Mesothelial cell of epicardium (in vitro differentiated cells): ENCODE measurements at regions not wholly inside any gene's neighbourhood (a gene's known extent, or its start where the extent isn't known, plus 50 kb on each side); places are given as distances from the start of the nearest gene placed in this dataset.

ENCODE experiments used
- DNase-seq, 2 experiments: peaks; one replicate each; pipeline ENCODE4 v3.0.0; 2021; ENCODE audit warnings: low spot score in 2 of 2; ENCODE audit not compliant: unreplicated experiment in 2 of 2
- H3K27ac Mint-ChIP-seq: 2 replicates; pipeline ENCODE4 v1.8.0; 2021; ENCODE audit warnings: mixed read lengths
- H3K27me3 Mint-ChIP-seq: 2 replicates; pipeline ENCODE4 v1.8.0; 2021; ENCODE audit warnings: low read depth, mixed read lengths
- H3K36me3 Mint-ChIP-seq: 2 replicates; pipeline ENCODE4 v1.8.0; 2021; ENCODE audit warnings: mixed read lengths
- H3K4me1 Mint-ChIP-seq: 2 replicates; pipeline ENCODE4 v1.8.0; 2021; ENCODE audit warnings: mixed read lengths
- H3K4me3 Mint-ChIP-seq: 2 replicates; pipeline ENCODE4 v1.8.0; 2021; ENCODE audit warnings: mild to moderate bottlenecking, moderate library complexity, mixed read lengths
- H3K9me3 Mint-ChIP-seq: 2 replicates; pipeline ENCODE4 v1.8.0; 2021; ENCODE audit warnings: mixed read lengths
- TF ChIP-seq, protein P1 (sequence below): fragments of 200-600 bp; sonication (generic); IDR thresholded peaks from one replicate; pipeline ENCODE4 v1.5.0; 2021; ENCODE audit warnings: antibody characterized with exemption; ENCODE audit not compliant: unreplicated experiment

- Mint-ChIP-seq H3K27me3 (no peaks in the 10 kb centered on the region), H3K36me3 (no peaks in the 10 kb centered on the region), H3K4me3 (no peak overlapping the region), H3K9me3 (peaks cover 7% of the 10 kb centered on the region), H3K4me1 (peaks cover 20% of the 10 kb centered on the region), H3K27ac (no peak overlapping the region)
- no peak for DNase-seq
- TF ChIP-seq, protein P1, sequence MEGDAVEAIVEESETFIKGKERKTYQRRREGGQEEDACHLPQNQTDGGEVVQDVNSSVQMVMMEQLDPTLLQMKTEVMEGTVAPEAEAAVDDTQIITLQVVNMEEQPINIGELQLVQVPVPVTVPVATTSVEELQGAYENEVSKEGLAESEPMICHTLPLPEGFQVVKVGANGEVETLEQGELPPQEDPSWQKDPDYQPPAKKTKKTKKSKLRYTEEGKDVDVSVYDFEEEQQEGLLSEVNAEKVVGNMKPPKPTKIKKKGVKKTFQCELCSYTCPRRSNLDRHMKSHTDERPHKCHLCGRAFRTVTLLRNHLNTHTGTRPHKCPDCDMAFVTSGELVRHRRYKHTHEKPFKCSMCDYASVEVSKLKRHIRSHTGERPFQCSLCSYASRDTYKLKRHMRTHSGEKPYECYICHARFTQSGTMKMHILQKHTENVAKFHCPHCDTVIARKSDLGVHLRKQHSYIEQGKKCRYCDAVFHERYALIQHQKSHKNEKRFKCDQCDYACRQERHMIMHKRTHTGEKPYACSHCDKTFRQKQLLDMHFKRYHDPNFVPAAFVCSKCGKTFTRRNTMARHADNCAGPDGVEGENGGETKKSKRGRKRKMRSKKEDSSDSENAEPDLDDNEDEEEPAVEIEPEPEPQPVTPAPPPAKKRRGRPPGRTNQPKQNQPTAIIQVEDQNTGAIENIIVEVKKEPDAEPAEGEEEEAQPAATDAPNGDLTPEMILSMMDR: no peak
These were observed 188.8 kb downstream of the NEBL start for GRCh38 chr10:20708305-20708704.

DNA sequence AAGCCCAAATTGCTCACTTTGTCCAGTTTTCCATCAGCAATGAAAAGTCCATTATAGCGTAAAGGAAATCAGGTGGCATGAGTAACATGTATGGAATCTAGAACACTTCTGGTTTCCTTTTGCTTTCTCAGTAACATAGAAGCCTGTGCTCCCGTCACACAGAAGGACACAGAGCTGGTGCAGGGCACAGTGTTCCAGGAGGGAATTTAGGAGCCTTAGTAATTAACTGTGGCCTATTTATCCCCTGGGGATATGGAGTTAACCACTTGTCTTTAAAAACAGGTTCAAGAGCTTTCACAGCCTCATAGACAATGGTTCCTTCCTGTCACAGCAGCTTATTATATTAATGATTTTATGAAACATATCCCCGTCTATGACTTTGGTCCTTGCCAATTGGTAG is 189.9 kb downstream of the NEBL start:
- TF ChIP-seq, protein P1: no peak
- DNase-seq: no peak
- Mint-ChIP-seq H3K27ac (no peak overlapping the region), H3K36me3 (no peaks in the 10 kb centered on the region), H3K4me1 (peaks cover 10% of the 10 kb centered on the region), H3K4me3 (no peak overlapping the region), H3K9me3 (peaks cover 7% of the 10 kb centered on the region), H3K27me3 (no peaks in the 10 kb centered on the region)

DNA sequence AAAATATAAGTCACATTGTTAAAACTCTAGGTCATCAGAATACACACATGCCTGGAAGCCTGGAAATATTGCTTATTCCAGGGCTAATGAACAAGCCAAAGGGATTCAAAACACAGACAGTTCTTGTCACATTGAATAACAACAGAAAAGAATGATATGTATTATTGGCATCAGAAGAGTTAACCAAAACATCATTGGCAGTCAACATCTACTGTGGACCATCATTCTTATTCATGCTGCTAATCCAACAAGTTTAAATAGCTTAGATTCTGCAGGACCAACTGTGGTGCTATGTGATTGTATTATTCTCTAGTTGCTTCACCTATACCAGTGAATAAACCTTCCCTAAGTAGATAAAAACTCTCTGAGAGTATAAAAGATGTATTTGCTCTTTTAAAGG is 198.3 kb downstream of the NEBL start:
- no peak for DNase-seq
- H3K4me3 Mint-ChIP-seq: no peak overlapping the region
- no peaks in the 10 kb centered on the region for H3K36me3 Mint-ChIP-seq
- H3K4me1 Mint-ChIP-seq: peaks cover 6% of the 10 kb centered on the region
- H3K27me3 Mint-ChIP-seq: no peaks in the 10 kb centered on the region
- TF ChIP-seq, protein P1: no peak
- no peak overlapping the region for H3K27ac Mint-ChIP-seq
- H3K9me3 Mint-ChIP-seq: peaks cover 13% of the 10 kb centered on the region

- Mint-ChIP-seq H3K9me3 (peaks cover 5% of the 10 kb centered on the region), H3K4me1 (peaks cover 31% of the 10 kb centered on the region), H3K27ac (peak overlapping the region; percentile 74)
These were observed 202.8 kb downstream of the NEBL start for GRCh38 chr10:20694296-20694695.

DNA sequence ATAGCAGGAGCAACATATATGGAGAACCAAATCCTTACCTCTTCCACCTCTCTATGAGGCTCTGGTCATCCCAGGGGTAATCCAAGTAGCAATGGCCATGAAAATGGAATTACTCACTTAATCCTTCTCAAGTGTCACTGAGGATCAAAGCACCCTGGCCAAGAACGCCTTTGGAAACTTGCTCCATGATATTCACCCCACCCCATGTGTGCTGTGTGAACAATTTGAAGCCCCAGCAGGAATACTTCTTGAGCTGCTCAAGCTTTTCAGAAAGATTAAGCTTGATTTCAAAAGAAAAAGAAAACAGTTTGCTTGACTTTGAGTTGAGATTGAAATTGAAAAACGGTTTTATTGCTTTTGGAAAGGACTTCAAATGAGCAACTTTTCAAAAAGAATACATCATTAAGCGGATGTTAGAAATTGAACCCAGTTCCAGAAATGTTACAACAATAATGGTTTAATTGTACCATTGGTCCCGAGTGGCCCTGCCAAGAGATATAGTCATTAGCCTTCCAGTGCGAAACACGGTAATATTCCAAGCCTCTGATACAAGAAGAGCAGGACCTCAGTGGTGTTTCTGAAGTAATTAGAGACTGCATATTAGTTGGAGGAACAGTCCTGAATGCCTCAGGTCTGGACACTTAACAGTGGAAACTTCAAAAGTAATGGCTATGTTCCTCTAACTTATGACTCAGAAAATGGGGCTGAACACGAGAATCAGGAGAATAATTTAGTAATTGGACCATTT is 208.1 kb downstream of the NEBL start:
- DNase-seq: no peak
- no peak overlapping the region for H3K27ac Mint-ChIP-seq
- TF ChIP-seq, protein P1: no peak
- H3K4me3 Mint-ChIP-seq: no peak overlapping the region
- H3K9me3 Mint-ChIP-seq: no peaks in the 10 kb centered on the region
- H3K27me3 Mint-ChIP-seq: no peaks in the 10 kb centered on the region
- peaks cover 44% of the 10 kb centered on the region for H3K4me1 Mint-ChIP-seq
- H3K36me3 Mint-ChIP-seq: no peaks in the 10 kb centered on the region

More at GRCh38 chr10:20694296-20694695, 202.8 kb downstream of the NEBL start:
- Mint-ChIP-seq H3K27me3 (no peaks in the 10 kb centered on the region), H3K4me3 (no peak overlapping the region), H3K36me3 (no peaks in the 10 kb centered on the region)
- DNase-seq: no peak
- TF ChIP-seq, protein P1: no peak
